LNCaP clone FGC (cell line): ENCODE measurements at regions not wholly inside any gene's neighbourhood (a gene's known extent, or its start where the extent isn't known, plus 50 kb on each side); places are given as distances from the start of the nearest gene placed in this dataset.
"Not testable (repeated sequence)": the region's sequence is repeated elsewhere in the genome, so short reads cannot be mapped to it uniquely, and the experiment has no call there.

Source experiments
- DNase-seq: peaks from one replicate; pipeline ENCODE4 v3.0.0-alpha.2; 2011; ENCODE audit warnings: low read depth
- H3K4me3 ChIP-seq: 2 replicates; pipeline ENCODE4 v1.5.1; 2011; ENCODE audit warnings: mild to moderate bottlenecking, low read depth, low read length, control low read depth
- TF ChIP-seq, protein P1 (sequence below): IDR thresholded peaks from 2 replicates; pipeline ENCODE4 v1.5.1; 2012; ENCODE audit warnings: mild to moderate bottlenecking; ENCODE audit not compliant: control insufficient read depth, insufficient read depth; ENCODE audit errors: extremely low read depth

DNA sequence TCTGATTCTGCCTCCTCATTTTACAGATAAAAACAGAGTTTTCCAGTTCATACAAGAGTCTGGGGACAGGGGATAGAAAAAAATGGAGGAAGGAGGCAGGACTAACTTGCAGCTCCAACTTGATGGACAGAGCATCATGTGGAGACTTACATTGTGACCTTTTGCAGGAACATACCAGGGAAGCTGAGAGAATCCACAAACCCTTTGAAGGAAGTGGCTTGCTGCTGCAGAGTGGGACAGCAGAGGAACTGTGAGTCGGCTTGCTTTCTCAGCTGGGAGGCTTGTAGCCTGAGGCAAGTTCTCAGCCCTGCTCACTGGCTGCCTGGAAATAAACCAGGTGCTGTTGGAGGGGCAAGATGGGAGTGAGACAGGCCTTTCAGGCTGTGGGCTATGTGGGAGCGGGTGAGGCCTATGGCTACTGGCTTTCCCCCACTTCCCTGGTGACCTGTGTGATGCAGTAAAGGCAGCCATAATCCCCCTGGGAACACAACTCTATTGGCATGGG is 614.4 kb downstream of the KCTD12 start:
- TF ChIP-seq, protein P1, sequence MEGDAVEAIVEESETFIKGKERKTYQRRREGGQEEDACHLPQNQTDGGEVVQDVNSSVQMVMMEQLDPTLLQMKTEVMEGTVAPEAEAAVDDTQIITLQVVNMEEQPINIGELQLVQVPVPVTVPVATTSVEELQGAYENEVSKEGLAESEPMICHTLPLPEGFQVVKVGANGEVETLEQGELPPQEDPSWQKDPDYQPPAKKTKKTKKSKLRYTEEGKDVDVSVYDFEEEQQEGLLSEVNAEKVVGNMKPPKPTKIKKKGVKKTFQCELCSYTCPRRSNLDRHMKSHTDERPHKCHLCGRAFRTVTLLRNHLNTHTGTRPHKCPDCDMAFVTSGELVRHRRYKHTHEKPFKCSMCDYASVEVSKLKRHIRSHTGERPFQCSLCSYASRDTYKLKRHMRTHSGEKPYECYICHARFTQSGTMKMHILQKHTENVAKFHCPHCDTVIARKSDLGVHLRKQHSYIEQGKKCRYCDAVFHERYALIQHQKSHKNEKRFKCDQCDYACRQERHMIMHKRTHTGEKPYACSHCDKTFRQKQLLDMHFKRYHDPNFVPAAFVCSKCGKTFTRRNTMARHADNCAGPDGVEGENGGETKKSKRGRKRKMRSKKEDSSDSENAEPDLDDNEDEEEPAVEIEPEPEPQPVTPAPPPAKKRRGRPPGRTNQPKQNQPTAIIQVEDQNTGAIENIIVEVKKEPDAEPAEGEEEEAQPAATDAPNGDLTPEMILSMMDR: no peak
- no peak overlapping the region for H3K4me3 ChIP-seq
- DNase-seq: no peak

GRCh38 chr13:76268307-76268706 is 617.9 kb downstream of the KCTD12 start:
- H3K4me3 ChIP-seq, DNase-seq: not testable (repeated sequence)

DNA sequence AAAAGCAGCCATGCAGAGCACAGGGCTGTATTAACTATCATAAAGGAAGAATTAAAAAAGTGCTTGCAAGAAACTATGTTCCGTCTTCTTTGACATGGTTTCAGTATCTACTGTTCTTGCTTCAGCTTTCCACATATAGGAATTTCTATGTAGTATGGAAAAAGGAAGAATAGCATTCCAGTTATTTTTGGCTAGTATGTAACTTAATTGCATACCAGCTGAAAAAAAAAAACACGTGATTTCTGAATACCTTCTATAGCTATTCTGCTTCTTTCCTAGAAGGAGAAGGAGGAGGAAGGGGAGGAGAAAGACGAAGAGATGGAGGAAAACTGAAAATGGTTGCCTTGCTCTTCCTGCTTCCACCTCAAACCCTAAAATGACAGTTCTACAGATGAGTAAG is 619.0 kb downstream of the KCTD12 start:
- H3K4me3 ChIP-seq: no peak overlapping the region
- no peak for DNase-seq
- TF ChIP-seq, protein P1: no peak

DNA sequence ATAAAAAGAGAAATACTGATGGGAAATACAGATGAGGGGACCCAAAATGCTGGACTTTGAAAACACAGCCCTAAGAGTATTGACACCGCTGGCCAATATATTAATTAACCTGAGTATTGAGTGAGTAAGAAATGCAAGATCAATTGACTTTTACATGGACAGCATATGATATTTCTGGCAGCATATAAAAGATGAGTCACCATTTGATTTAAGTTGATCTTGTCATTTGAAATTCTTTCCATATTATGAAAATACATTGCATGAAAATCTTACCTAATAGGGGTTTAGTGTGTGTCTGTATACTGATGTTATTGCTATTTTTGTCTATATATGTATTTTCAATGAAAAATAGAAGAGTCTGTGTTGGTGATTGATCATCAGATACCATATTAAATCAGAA is 619.6 kb downstream of the KCTD12 start:
- TF ChIP-seq, protein P1: no peak
- DNase-seq: no peak
- no peak overlapping the region for H3K4me3 ChIP-seq

- TF ChIP-seq, protein P1: no peak
- no peak overlapping the region for H3K4me3 ChIP-seq
- DNase-seq: no peak
Measured at GRCh38 chr13:76250211-76250610, 614.1 kb downstream of the LMO7 start.

DNA sequence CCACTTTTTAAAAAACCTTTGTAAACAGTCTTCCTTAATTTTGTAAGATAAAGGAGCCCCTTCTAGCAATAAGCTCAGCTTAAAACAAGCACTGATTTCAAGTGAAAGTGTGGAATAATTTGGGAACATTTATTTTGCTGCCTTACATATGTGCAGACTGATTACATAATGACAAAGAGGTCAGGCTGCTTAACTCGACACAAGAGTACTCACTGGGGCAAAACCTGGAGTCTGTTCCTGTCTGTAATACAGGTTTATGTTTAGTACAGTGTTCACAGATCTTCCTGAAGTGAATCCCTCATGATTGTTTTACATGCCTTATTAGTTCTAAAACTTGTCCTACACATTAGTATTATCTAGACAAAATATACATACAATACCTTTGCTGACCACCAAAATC is 609.8 kb downstream of the LMO7 start:
- H3K4me3 ChIP-seq: no peak overlapping the region
- no peak for DNase-seq
- TF ChIP-seq, protein P1: no peak

DNA sequence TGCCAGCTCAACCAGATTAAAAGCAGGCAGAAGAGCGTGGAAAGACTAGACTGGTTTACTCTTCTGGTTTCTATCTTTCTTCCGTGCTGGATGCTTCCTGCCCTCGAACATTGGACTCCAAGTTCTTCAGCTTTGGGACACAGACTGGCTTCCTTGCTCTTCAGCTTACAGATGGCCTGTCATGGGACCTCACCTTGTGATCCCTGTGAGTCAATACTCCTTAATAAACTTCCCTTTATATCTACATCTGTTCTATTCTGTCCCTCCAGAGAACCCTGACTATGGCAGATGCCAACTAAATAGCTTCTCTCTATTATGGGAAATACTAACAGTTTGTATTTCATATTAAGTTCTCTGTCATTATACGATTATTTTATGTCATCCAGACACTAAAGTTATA is 609.1 kb downstream of the LMO7 start:
- no peak for DNase-seq
- TF ChIP-seq, protein P1: no peak
- no peak overlapping the region for H3K4me3 ChIP-seq

DNA sequence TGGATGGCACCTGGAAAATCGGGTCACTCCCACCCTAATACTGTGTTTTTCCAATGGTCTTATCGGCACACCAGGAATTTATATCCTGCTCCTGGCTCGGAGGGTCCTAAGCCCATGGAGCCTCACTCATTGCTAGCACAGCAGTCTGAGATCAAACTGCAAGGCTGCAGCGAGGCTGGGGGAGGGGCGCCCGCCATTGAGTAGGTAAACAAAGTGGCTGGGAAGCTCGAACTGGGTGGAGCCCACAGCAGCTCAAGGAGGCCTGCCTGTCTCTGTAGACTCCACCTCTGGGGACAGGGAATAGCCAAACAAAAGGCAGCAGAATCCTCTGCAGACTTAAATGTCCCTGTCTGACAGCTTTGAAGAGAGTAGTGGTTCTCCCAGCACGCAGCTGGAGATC is 607.0 kb downstream of the LMO7 start:
- H3K4me3 ChIP-seq, DNase-seq: not testable (repeated sequence)
